ENCODE measurements at regions not wholly inside any gene's neighbourhood (a gene's known extent, or its start where the extent isn't known, plus 50 kb on each side); places are given as distances from the start of the nearest gene placed in this dataset.

- Mint-ChIP-seq H3K36me3 (ENCODE audit: low read depth) (peaks cover 14% of the 10 kb centered on the region), H3K27me3 (ENCODE audit: low read depth) (peaks cover 16% of the 10 kb centered on the region), H3K4me3 (no peak overlapping the region), H3K4me1 (peaks cover 19% of the 10 kb centered on the region), H3K9me3 (peaks cover 16% of the 10 kb centered on the region), H3K27ac (ENCODE audit: unreplicated experiment) (no peak overlapping the region)
- TF ChIP-seq CTCF (conservative IDR thresholded peaks at IDR 0.05), result no peak
- no peak for DNase-seq (ENCODE audit: low read depth, low spot score)
Measured at GRCh38 chr3:28768439-28768838, 419.8 kb upstream of the AZI2 start.

- H3K27ac Mint-ChIP-seq (ENCODE audit: unreplicated experiment), result no peak overlapping the region
- peaks cover 2% of the 10 kb centered on the region for H3K9me3 Mint-ChIP-seq
- peaks cover 3% of the 10 kb centered on the region for H3K27me3 Mint-ChIP-seq (ENCODE audit: low read depth)
- peaks cover 8% of the 10 kb centered on the region for H3K4me1 Mint-ChIP-seq
- peaks cover 2% of the 10 kb centered on the region for H3K36me3 Mint-ChIP-seq (ENCODE audit: low read depth)
- DNase-seq (ENCODE audit: low read depth, low spot score), result no peak
- TF ChIP-seq CTCF (conservative IDR thresholded peaks at IDR 0.05), result no peak
- no peak overlapping the region for H3K4me3 Mint-ChIP-seq
Measured at GRCh38 chr3:28777806-28778475, 429.3 kb upstream of the AZI2 start.

DNA sequence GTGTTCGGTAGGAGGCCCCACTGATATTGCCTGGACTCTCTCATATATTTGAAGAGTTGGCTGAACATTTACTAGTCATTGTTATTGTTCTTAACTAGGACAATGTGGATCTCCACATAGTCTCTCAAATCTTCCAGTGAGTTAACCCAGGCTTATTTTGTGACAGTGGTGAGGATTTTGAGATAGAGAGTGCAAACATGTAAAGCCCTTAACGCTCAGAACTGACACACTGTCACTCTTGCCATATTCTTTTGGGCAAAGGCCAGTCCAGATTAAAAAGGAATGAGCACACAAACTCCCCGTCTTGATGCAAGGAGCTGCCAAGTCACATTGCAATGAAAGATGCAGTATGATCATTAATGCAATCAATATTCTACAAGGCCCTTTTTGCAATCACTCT is 431.9 kb upstream of the AZI2 start:
- no peaks in the 10 kb centered on the region for H3K36me3 Mint-ChIP-seq (ENCODE audit: low read depth)
- no peak overlapping the region for H3K4me3 Mint-ChIP-seq
- no peak for DNase-seq (ENCODE audit: low read depth, low spot score)
- H3K4me1 Mint-ChIP-seq, result peaks cover 8% of the 10 kb centered on the region
- H3K9me3 Mint-ChIP-seq, result no peaks in the 10 kb centered on the region
- no peak overlapping the region for H3K27ac Mint-ChIP-seq (ENCODE audit: unreplicated experiment)
- no peaks in the 10 kb centered on the region for H3K27me3 Mint-ChIP-seq (ENCODE audit: low read depth)
- no peak for TF ChIP-seq CTCF (conservative IDR thresholded peaks at IDR 0.05)

GRCh38 chr3:28781053-28781452 is 432.4 kb upstream of the AZI2 start:
- TF ChIP-seq CTCF (conservative IDR thresholded peaks at IDR 0.05), result no peak
- Mint-ChIP-seq H3K9me3 (no peaks in the 10 kb centered on the region), H3K27me3 (ENCODE audit: low read depth) (no peaks in the 10 kb centered on the region), H3K4me3 (no peak overlapping the region), H3K36me3 (ENCODE audit: low read depth) (no peaks in the 10 kb centered on the region), H3K4me1 (peaks cover 3% of the 10 kb centered on the region), H3K27ac (ENCODE audit: unreplicated experiment) (no peak overlapping the region)
- DNase-seq (ENCODE audit: low read depth, low spot score), result no peak

DNA sequence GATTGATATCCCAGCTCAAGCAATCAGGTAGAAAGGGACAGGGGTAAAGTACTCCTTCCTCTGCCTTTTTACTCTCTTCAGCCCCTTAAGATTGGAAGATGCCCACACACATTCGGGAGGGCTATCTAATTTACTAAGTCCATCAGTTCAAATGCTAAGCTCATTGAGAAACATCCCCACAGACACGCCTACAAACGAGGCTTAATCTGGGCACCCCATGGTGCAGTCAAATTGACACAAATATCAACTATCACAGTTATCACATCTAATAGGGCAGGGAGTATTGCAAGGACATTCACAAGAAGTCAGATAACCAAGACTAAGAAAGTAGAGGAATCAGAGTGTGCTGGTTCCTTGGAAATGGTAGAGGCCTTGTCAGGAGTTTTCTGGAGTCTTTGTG is 437.8 kb upstream of the AZI2 start:
- no peak for TF ChIP-seq CTCF (conservative IDR thresholded peaks at IDR 0.05)
- Mint-ChIP-seq H3K27me3 (ENCODE audit: low read depth) (peaks cover 5% of the 10 kb centered on the region), H3K4me1 (peaks cover 2% of the 10 kb centered on the region), H3K9me3 (no peaks in the 10 kb centered on the region), H3K27ac (ENCODE audit: unreplicated experiment) (no peak overlapping the region), H3K36me3 (ENCODE audit: low read depth) (no peaks in the 10 kb centered on the region), H3K4me3 (no peak overlapping the region)
- DNase-seq (ENCODE audit: low read depth, low spot score), result no peak
